Activated T-cell treated with anti-CD3 and anti-CD28 coated beads for 48 hours (primary cell): ENCODE measurements at regions not wholly inside any gene's neighbourhood (a gene's known extent, or its start where the extent isn't known, plus 50 kb on each side); places are given as distances from the start of the nearest gene placed in this dataset.

Experiments used
- DNase-seq: peaks from one replicate; pipeline ENCODE4 v3.0.0-alpha.2; 2020; ENCODE audit warnings: low read depth

- DNase-seq, result no peak
These were observed 167.3 kb downstream of the TMEM18 start for GRCh38 chr2:509888-510287.

DNA sequence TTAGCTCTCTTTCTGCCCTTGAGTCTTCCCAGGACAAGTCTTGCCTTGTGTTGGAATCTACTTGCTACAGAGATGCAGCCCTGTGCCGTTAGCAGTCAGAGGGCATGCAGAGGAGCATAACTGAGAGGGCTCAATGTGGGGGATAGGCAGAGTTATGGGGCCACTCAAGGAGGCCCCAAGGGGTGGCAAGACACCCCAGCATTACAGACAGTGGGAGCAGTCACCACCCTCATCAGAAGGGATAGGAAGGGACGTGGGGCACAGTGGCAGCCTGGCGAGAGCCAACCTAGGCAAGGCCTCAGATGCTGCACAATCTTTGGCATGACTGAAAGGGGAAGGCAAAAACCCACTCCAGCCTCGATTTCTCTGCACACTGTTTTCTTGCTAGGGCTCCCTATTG is 169.1 kb downstream of the TMEM18 start:
- no peak for DNase-seq

- no peak for DNase-seq
These were observed 170.3 kb downstream of the TMEM18 start for GRCh38 chr2:506866-507265.

DNA sequence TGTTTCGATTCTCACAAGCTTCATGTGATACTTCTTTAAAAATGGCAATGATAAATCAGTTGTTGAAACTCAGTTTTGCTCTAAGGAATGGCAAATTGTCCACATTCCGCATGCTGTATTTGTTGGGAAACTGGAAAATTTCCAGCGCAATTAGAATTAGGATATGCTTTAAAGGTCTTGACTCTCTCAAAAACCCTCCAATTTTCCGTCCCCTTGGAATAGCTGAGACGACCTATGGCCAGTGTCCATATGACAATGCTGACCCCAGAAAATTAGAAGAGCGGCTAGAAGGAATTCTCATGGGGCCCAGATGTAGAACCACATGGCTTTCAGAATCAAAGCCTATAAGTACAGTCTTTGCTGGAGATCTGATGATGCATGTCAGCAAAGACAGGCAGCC is 170.8 kb downstream of the TMEM18 start:
- DNase-seq, result no peak

- no peak for DNase-seq
These were observed 171.3 kb downstream of the TMEM18 start for GRCh38 chr2:505941-506340.

DNA sequence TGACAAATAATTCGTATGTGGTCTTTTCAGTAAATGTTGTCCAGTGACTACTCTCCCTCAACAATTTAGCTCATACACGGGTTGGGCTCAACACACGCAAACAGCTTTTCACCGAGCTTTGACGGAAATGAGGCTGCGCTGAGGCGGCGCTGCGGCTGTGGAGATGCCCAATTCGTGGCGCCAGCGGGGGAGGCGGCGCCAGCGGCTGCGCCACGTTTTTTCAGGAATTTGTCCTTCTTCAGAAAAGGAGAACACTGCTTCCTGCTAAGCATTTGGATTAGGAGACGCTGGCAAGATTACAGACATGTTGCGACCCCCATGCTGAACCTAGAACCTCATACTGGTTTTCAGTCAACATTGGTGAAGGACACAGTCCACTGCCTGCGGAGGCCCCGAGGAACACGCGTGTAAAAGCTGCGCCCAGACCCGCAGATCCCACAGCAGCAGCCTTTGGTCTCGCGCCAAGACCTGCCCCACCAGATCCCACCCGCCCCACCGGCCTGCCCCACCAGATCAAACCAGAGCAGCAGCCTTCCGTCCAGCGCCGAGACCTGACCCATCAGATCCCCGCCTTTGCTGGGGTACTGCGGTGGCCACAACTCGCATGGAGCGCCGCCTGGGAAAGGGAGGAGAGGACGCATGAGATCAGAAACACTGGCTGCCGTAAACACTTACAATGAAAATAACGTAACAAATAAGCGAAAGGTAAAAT is 173.8 kb downstream of the TMEM18 start:
- no peak for DNase-seq

DNA sequence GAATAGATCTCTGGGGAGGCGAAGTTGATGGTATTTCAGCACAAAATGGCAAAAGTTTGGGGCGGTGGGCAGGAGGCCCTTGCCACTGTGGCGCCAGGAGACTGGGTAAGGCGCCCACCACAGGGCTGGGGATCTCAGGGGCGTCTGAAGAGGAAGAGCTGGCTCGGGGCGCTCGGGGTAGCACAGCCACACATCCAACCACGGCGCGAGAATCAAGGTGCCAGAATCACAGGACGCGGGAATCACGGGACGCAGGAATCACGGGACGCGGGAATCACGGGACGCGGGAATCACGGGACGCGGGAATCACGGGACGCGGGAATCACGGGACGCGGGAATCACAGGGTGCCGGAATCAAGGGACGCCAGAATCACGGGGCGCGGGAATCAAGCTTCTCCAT is 174.4 kb downstream of the TMEM18 start:
- DNase-seq, result no peak

- no peak for DNase-seq
These were observed 175.5 kb downstream of the TMEM18 start for GRCh38 chr2:501667-502066.

- DNase-seq, result no peak
These were observed 176.1 kb downstream of the TMEM18 start for GRCh38 chr2:501130-501529.

DNA sequence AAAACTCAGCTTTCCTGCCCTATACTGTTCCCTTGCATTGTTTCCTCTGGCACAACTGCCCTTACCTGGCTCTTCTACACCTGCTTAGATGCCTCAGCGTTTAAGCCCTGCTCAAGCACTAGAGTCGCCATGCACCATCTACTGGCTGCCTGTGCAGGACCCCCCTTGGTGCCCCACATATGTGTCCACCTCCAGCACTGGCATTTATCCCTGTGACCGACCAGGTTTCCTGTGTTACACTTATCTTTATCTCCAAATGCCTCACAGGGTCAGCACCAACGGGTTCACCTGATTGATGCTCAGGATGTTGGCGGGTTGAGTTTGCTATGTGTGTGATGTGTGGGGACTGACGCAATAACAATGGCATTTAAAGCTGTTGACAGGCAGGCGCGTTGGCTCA is 177.5 kb downstream of the TMEM18 start:
- DNase-seq, result no peak

DNA sequence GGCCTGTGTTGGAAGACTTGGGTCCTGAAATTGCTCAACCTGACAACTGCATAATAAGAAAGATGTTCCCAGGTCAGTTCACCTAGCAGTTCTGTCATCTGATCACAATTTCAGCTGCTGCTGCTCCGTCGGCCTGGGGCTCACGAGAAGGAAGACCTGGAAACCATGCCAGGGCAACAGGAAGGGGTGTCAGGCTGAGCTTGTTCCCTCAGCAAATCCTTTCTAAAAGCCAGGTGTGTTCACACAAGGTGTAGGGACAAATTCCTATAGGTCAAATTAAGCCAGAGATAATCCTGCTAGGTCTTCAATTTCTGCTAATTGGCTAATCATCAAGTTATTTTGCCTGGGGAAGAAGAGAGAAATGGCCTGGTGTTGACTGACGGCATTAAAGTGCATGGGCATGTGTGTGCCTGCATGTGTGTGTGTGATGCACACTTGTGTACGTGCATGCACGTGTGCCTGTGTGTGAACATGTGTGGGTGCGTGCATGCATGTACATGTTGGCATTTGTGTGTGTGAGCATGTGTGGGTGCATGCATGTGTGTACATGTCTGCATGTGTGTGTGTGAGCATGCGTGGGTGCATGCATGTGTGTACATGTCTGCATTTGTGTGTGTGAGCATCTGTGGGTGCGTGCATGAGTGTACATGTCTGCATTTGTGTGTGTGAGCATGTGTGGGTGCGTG is 178.6 kb downstream of the TMEM18 start:
- DNase-seq, result no peak

- no peak for DNase-seq
These were observed 179.3 kb downstream of the TMEM18 start for GRCh38 chr2:497770-498492.

- DNase-seq, result no peak
These were observed 180.5 kb downstream of the TMEM18 start for GRCh38 chr2:496729-497128.

- no peak for DNase-seq
These were observed 181.4 kb downstream of the TMEM18 start for GRCh38 chr2:495745-496275.

GRCh38 chr2:494853-495252 is 182.4 kb downstream of the TMEM18 start:
- no peak for DNase-seq

GRCh38 chr2:493228-493627 is 184.0 kb downstream of the TMEM18 start:
- DNase-seq, result no peak

GRCh38 chr2:492178-492577 is 185.0 kb downstream of the TMEM18 start:
- DNase-seq, result no peak

GRCh38 chr2:489838-490237 is 187.4 kb downstream of the TMEM18 start:
- no peak for DNase-seq

GRCh38 chr2:489084-489483 is 188.1 kb downstream of the TMEM18 start:
- DNase-seq, result no peak

GRCh38 chr2:487186-488079 is 189.8 kb downstream of the TMEM18 start:
- no peak for DNase-seq

DNA sequence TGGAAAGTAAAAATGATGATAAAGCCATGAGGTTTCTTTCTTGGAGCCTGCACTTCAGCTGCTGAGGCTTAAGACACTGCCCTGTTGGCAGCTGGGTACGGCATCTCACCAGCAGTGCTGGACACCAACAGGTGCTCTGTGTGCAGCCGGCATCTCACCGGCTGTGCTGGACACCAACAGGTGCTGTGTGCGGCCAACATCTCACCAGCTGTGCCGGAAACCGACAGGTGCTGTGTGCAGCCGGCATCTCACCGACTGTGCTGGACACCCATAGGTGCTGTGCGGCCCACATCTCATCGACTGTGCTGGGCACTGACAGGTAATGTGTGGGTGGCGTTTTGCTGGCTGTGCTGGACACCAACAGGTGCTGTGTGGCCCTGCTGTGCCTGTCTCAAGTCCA is 190.8 kb downstream of the TMEM18 start:
- DNase-seq, result no peak

GRCh38 chr2:481388-481787 is 193.5 kb upstream of the ALKAL2 start:
- no peak for DNase-seq
